ENCODE measurements at regions not wholly inside any gene's neighbourhood (a gene's known extent, or its start where the extent isn't known, plus 50 kb on each side); places are given as distances from the start of the nearest gene placed in this dataset.

GRCh38 chr4:157502656-157503055, 282.1 kb downstream of the GRIA2 start:
- TF ChIP-seq POLR2A (IDR thresholded peaks at IDR 0.05; ENCODE audit: low read depth, low read length) (no peak), POLR2AphosphoS5 (IDR thresholded peaks at IDR 0.05; ENCODE audit: low read depth, low read length) (no peak), SPI1 (IDR thresholded peaks at IDR 0.05; ENCODE audit: low read depth, low read length) (no peak), TAF1 (IDR thresholded peaks at IDR 0.05; ENCODE audit: low read depth, low read length) (no peak), POU2F2 (IDR thresholded peaks at IDR 0.05; ENCODE audit: low read depth, low read length) (no peak), PAX5 (IDR thresholded peaks at IDR 0.05; ENCODE audit: insufficient read depth, low read length, severe bottlenecking) (no peak)
